ENCODE measurements at regions not wholly inside any gene's neighbourhood (a gene's known extent, or its start where the extent isn't known, plus 50 kb on each side); places are given as distances from the start of the nearest gene placed in this dataset.

GRCh38 chr12:58190618-58191017 lies 249.3 kb downstream of the ATP23 start:
- no peak for TF ChIP-seq EZH2 (IDR thresholded peaks at IDR 0.05; ENCODE audit: borderline replicate concordance, low read length)
- no peak for TF ChIP-seq CTCF (IDR thresholded peaks at IDR 0.05; ENCODE audit: low read length)
